Lower leg skin (tissue), 4 donors: ENCODE measurements at regions not wholly inside any gene's neighbourhood (a gene's known extent, or its start where the extent isn't known, plus 50 kb on each side); places are given as distances from the start of the nearest gene placed in this dataset.
A peak's percentile ranks its signal among the peaks of the same experiment; 100 is the strongest.

ENCODE experiments used
- DNase-seq, 2 donors: peaks; one replicate each; pipeline ENCODE4 v3.0.0-alpha.2; 2019; ENCODE audit warnings: low spot score in 2 of 2
- H3K4me3 ChIP-seq: fragments of 200-600 bp; sonication (generic); 2 replicates; pipeline ENCODE4 v1.5.1; 2017; ENCODE audit warnings: mild to moderate bottlenecking, low read depth; ENCODE audit not compliant: poor library complexity, severe bottlenecking
- POLR2A ChIP-seq, 2 donors: fragments of 450-650 bp; IDR thresholded peaks; one replicate each; pipeline ENCODE4 v1.6.1; 2016 to 2017; ENCODE audit warnings: antibody characterized with exemption in 2 of 2, mild to moderate bottlenecking in 1 of 2, moderate library complexity in 1 of 2
- WGBS, 2 donors: methylation state at CpG; one replicate each; pipeline ENCODE4 v1.1.5; 2018; 5-methylcytosine and 5-hydroxymethylcytosine counted together
- intact Hi-C: fragments of 100-400 bp; cut with DNase I; formaldehyde crosslinking; loops from one replicate; pipeline ENCODE4 v1.15.0; 2023; ENCODE audit warnings: low total_unique reads
- TF ChIP-seq, protein P1 (sequence below), 3 donors: fragments of 450-650 bp; IDR thresholded peaks; one replicate each; pipeline ENCODE4 v1.5.1; 2016; ENCODE audit warnings: antibody characterized with exemption in 3 of 3, mild to moderate bottlenecking in 3 of 3, moderate library complexity in 2 of 3

- DNase-seq = no peak
- 72 to 83% methylated on average over 3 of the region's 3 CpGs for WGBS, 2 donors
- intact Hi-C loops = no loop called here
These were observed 96.5 kb upstream of the ERCC6L2 start for GRCh38 chr9:95778957-95779356.

GRCh38 chr9:95777136-95777535, 98.4 kb upstream of the ERCC6L2 start:
- no peak for TF ChIP-seq POLR2A (IDR thresholded peaks at IDR 0.05)
- TF ChIP-seq, protein P1, sequence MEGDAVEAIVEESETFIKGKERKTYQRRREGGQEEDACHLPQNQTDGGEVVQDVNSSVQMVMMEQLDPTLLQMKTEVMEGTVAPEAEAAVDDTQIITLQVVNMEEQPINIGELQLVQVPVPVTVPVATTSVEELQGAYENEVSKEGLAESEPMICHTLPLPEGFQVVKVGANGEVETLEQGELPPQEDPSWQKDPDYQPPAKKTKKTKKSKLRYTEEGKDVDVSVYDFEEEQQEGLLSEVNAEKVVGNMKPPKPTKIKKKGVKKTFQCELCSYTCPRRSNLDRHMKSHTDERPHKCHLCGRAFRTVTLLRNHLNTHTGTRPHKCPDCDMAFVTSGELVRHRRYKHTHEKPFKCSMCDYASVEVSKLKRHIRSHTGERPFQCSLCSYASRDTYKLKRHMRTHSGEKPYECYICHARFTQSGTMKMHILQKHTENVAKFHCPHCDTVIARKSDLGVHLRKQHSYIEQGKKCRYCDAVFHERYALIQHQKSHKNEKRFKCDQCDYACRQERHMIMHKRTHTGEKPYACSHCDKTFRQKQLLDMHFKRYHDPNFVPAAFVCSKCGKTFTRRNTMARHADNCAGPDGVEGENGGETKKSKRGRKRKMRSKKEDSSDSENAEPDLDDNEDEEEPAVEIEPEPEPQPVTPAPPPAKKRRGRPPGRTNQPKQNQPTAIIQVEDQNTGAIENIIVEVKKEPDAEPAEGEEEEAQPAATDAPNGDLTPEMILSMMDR (IDR thresholded peaks at IDR 0.05) = no peak
- no peak overlapping the region for H3K4me3 ChIP-seq
- intact Hi-C loops = no loop called here
- DNase-seq = no peak

More at GRCh38 chr9:95778957-95779356, 96.5 kb upstream of the ERCC6L2 start:
- TF ChIP-seq, protein P1 (IDR thresholded peaks at IDR 0.05) = no peak
- no peak for TF ChIP-seq POLR2A (IDR thresholded peaks at IDR 0.05)
- no peak overlapping the region for H3K4me3 ChIP-seq

DNA sequence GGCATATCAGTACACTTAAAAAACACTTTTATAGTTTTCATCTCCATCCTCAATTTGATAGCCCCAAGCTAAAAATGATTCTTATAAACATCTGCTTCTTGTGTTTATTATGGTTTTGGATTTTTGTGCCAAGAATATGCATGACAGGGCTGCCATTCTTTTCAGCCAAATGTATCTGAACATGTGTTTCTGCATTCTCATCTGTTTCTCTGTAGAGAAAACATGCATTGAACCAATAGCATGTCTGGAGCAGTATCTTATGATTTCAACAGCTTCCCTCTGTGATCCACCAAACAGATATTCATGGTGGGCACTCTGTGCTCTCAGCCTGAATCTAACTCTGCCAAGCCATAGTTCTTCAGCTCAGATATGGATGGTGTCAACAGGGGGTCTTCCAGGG, 99.3 kb upstream of the ERCC6L2 start:
- TF ChIP-seq, protein P1 (IDR thresholded peaks at IDR 0.05) = no peak
- no peak for TF ChIP-seq POLR2A (IDR thresholded peaks at IDR 0.05)
- H3K4me3 ChIP-seq = no peak overlapping the region
- intact Hi-C loops = no loop called here
- no peak for DNase-seq

DNA sequence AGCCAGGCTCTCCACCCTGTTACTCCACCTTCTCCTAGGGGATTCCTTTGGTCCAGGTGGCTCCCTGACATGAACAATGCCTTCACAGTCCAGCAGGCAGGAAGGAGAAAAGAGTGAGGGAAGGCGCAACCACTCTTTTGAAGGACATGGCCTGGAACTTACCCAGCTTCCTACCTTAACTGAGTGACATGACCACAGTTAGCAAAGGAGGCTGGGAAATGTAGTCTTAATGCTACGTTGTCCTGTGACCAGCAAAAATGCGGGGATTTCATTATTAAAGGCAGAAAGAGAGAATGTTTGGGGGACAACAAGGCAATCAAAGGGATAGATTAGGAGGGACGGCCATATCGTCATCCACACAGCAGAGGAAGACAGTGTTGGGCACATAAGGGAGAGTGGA, 100.3 kb upstream of the ERCC6L2 start:
- no peak for DNase-seq
- 94 to 95% methylated on average over 5 of the region's 5 CpGs for WGBS, 2 donors
- TF ChIP-seq, protein P1 (IDR thresholded peaks at IDR 0.05) = no peak
- no peak for TF ChIP-seq POLR2A (IDR thresholded peaks at IDR 0.05)
- intact Hi-C loops = no loop called here
- no peak overlapping the region for H3K4me3 ChIP-seq

- TF ChIP-seq, protein P1 (IDR thresholded peaks at IDR 0.05) = no peak
- no peak for TF ChIP-seq POLR2A (IDR thresholded peaks at IDR 0.05)
- no peak overlapping the region for H3K4me3 ChIP-seq
- WGBS, 2 donors = 54 to 61% methylated on average over 3 of the region's 3 CpGs
- no peak for DNase-seq
- intact Hi-C loops = no loop called here
These were observed 102.5 kb upstream of the ERCC6L2 start for GRCh38 chr9:95773053-95773418.

DNA sequence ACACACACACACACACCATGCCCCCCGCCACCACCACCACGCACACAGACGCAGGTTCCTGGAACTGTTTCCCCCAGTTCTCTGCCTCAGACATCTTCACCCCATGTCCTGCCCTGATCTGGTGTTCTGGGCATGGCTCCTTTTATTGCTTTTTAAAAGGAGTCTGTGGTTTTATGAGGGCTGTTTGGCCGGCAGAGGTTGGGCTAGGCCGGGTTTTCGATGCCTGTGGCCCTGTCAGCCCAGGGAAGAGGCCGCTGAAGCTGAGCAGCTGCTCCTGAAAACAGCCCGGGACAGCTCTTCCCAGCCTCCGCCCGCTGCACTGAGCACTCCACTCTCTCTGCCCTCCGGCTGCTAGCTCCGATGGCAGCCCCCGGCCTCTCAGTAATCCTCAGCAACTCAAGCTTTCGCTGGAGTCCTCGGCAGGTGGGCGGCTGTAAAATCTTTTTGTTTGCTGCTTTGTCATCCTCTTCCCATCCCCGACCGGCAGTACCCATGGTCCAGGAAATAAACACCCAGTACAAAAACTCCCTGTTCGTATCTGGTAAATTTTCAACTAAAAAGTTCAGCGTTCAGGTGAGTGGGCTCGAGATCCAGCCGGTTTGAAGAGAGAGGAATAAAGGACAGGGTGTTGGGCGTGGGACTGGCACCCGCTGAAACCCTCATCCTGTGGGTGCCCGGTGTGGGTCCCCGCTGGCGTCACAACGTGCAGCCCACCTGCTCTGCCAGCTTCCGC, 103.0 kb upstream of the ERCC6L2 start:
- 46 to 59% methylated on average over 29 of the region's 29 CpGs for WGBS, 2 donors
- intact Hi-C loops = no loop called here
- no peak overlapping the region for H3K4me3 ChIP-seq
- no peak for TF ChIP-seq POLR2A (IDR thresholded peaks at IDR 0.05)
- TF ChIP-seq, protein P1 (IDR thresholded peaks at IDR 0.05) = no peak
- peak in 1 of 2 donors; percentile 83 for DNase-seq
